Neural progenitor cell (in vitro differentiated cells): ENCODE measurements at regions not wholly inside any gene's neighbourhood (a gene's known extent, or its start where the extent isn't known, plus 50 kb on each side); places are given as distances from the start of the nearest gene placed in this dataset.
"Not testable (repeated sequence)": the region's sequence is repeated elsewhere in the genome, so short reads cannot be mapped to it uniquely, and the experiment has no call there.

Experiments used
- DNase-seq: peaks from one replicate; pipeline ENCODE4 v3.0.0-alpha.2; 2016; ENCODE audit warnings: low spot score
- H2AFZ ChIP-seq: fragments of 200-600 bp; sonication (generic); replicated peaks from 2 replicates; pipeline ENCODE4 v1.6.1; 2016; ENCODE audit warnings: antibody characterized with exemption
- H3F3A ChIP-seq: fragments of 200-600 bp; sonication (generic); 2 replicates; pipeline ENCODE4 v1.6.1; 2016; ENCODE audit warnings: antibody characterized with exemption, low read depth
- H3K27ac ChIP-seq: fragments of 200-600 bp; sonication (generic); 2 replicates; pipeline ENCODE4 v1.5.1; 2016; ENCODE audit warnings: mild to moderate bottlenecking
- H3K27me3 ChIP-seq: fragments of 200-600 bp; sonication (generic); 2 replicates; pipeline ENCODE4 v1.6.1; 2016; ENCODE audit warnings: mild to moderate bottlenecking, moderate library complexity
- H3K36me3 ChIP-seq: fragments of 200-600 bp; sonication (generic); 2 replicates; pipeline ENCODE4 v1.5.1; 2016
- H3K4me1 ChIP-seq: fragments of 200-600 bp; sonication (generic); 2 replicates; pipeline ENCODE4 v1.6.1; 2016; ENCODE audit warnings: mixed run types
- H3K4me2 ChIP-seq: fragments of 200-600 bp; sonication (generic); 2 replicates; pipeline ENCODE4 v1.6.1; 2016
- H3K4me3 ChIP-seq: fragments of 200-600 bp; sonication (generic); 2 replicates; pipeline ENCODE4 v1.5.1; 2016
- H3K79me2 ChIP-seq: fragments of 200-600 bp; sonication (generic); 2 replicates; pipeline ENCODE4 v1.6.1; 2016; ENCODE audit warnings: low read depth
- H3K9ac ChIP-seq: fragments of 200-600 bp; sonication (generic); 2 replicates; pipeline ENCODE4 v1.6.1; 2016
- H3K9me3 ChIP-seq: fragments of 200-600 bp; sonication (generic); 2 replicates; pipeline ENCODE4 v1.5.1; 2016; ENCODE audit warnings: low read depth
- H4K20me1 ChIP-seq: fragments of 200-600 bp; sonication (generic); 2 replicates; pipeline ENCODE4 v1.6.1; 2016; ENCODE audit warnings: low read depth
- H3K27ac Mint-ChIP-seq: 3 replicates; pipeline ENCODE4 v1.8.0; 2021; ENCODE audit warnings: mixed read lengths
- H3K27me3 Mint-ChIP-seq: 2 replicates; pipeline ENCODE4 v1.8.0; 2022; ENCODE audit warnings: low read depth, mild to moderate bottlenecking, inconsistent platforms, moderate library complexity, mixed read lengths; ENCODE audit not compliant: insufficient read depth
- H3K36me3 Mint-ChIP-seq: 3 replicates; pipeline ENCODE4 v1.8.0; 2021; ENCODE audit warnings: mixed read lengths
- H3K4me1 Mint-ChIP-seq: 3 replicates; pipeline ENCODE4 v1.8.0; 2021; ENCODE audit warnings: mixed read lengths
- H3K4me3 Mint-ChIP-seq: 3 replicates; pipeline ENCODE4 v1.8.0; 2021; ENCODE audit warnings: mild to moderate bottlenecking, moderate library complexity, mixed read lengths
- H3K9me3 Mint-ChIP-seq: 3 replicates; pipeline ENCODE4 v1.8.0; 2020; ENCODE audit warnings: mixed read lengths
- EZH2 ChIP-seq: fragments of 200-600 bp; sonication (generic); IDR thresholded peaks from 2 replicates; pipeline ENCODE4 v1.6.1; 2017; ENCODE audit warnings: antibody characterized with exemption, mild to moderate bottlenecking, moderate library complexity
- EZH2phosphoT487 ChIP-seq: fragments of 200-600 bp; sonication (generic); IDR thresholded peaks from 2 replicates; pipeline ENCODE4 v1.6.1; 2017; ENCODE audit warnings: antibody characterized with exemption
- TF ChIP-seq, protein P1 (sequence below): fragments of 200-600 bp; sonication (generic); IDR thresholded peaks from 2 replicates; pipeline ENCODE4 v1.5.1; 2017; ENCODE audit warnings: antibody characterized with exemption, mild to moderate bottlenecking

DNA sequence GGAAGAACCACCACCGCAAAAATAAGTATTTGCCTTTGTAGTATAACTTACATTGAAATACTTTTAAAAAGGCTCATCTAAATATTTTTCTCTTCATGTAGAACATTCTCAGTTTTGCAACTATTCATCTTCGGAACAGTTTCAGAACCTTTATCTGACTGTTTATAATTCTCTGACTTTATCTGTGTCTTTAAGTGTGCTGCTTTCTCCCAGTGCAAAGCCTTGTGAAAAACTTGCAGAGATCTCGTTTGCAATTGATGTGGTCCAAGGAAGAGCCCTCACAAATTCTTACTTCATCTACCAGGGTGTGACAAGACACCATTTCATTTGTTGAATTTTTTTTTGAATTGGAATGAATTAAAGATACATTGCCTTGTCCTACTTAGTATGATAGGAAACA lies 186.4 kb downstream of the DKK1 start:
- H3K9me3 Mint-ChIP-seq, result peaks cover 32% of the 10 kb centered on the region
- H3K4me1 Mint-ChIP-seq, result no peaks in the 10 kb centered on the region
- no peak overlapping the region for H3K27ac Mint-ChIP-seq
- Histone ChIP-seq H3K4me3 (no peak overlapping the region), H3K9ac (no peak overlapping the region), H2AFZ (no peak overlapping the region), H3K27ac (no peak overlapping the region), H3K79me2 (no peaks in the 10 kb centered on the region), H3K9me3 (peaks cover 6% of the 10 kb centered on the region), H3K27me3 (no peaks in the 10 kb centered on the region), H3K4me2 (no peak overlapping the region), H4K20me1 (no peaks in the 10 kb centered on the region), H3F3A (peaks cover 4% of the 10 kb centered on the region), H3K4me1 (no peaks in the 10 kb centered on the region), H3K36me3 (peaks cover 5% of the 10 kb centered on the region)
- TF ChIP-seq EZH2phosphoT487, result no peak
- TF ChIP-seq, protein P1, sequence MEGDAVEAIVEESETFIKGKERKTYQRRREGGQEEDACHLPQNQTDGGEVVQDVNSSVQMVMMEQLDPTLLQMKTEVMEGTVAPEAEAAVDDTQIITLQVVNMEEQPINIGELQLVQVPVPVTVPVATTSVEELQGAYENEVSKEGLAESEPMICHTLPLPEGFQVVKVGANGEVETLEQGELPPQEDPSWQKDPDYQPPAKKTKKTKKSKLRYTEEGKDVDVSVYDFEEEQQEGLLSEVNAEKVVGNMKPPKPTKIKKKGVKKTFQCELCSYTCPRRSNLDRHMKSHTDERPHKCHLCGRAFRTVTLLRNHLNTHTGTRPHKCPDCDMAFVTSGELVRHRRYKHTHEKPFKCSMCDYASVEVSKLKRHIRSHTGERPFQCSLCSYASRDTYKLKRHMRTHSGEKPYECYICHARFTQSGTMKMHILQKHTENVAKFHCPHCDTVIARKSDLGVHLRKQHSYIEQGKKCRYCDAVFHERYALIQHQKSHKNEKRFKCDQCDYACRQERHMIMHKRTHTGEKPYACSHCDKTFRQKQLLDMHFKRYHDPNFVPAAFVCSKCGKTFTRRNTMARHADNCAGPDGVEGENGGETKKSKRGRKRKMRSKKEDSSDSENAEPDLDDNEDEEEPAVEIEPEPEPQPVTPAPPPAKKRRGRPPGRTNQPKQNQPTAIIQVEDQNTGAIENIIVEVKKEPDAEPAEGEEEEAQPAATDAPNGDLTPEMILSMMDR, result no peak
- H3K27me3 Mint-ChIP-seq, result peaks cover 3% of the 10 kb centered on the region
- DNase-seq, result no peak
- H3K4me3 Mint-ChIP-seq, result no peak overlapping the region
- H3K36me3 Mint-ChIP-seq, result no peaks in the 10 kb centered on the region

DNA sequence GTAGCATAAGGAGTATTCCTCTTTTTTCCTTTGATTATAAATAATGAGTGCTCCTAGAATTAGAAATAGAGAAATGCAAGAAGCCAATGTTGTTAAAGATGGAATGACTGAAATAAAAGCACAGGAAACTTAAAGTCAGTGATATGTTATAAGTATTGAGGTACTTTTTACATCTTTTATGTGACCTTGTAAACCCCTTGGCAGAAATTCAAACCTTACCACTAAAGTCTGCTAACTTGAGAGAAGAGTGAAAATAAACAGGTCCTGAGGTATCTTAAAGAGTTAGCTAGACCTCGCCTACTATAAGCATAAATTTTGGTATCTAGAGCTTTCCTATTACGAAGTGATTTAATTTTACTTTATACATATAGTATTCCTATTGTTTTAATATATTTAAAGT lies 188.2 kb downstream of the DKK1 start:
- Histone ChIP-seq H3K4me3 (no peak overlapping the region), H3K4me1 (no peaks in the 10 kb centered on the region), H3K9ac (no peak overlapping the region), H3K27me3 (no peaks in the 10 kb centered on the region), H3K79me2 (no peaks in the 10 kb centered on the region), H3K36me3 (peaks cover 5% of the 10 kb centered on the region), H3K4me2 (no peak overlapping the region), H3K9me3 (peaks cover 15% of the 10 kb centered on the region), H3F3A (peaks cover 4% of the 10 kb centered on the region), H4K20me1 (no peaks in the 10 kb centered on the region), H2AFZ (no peak overlapping the region), H3K27ac (no peak overlapping the region)
- H3K9me3 Mint-ChIP-seq, result peaks cover 41% of the 10 kb centered on the region
- TF ChIP-seq EZH2 (no peak), EZH2phosphoT487 (no peak)
- TF ChIP-seq, protein P1, result no peak
- no peaks in the 10 kb centered on the region for H3K36me3 Mint-ChIP-seq
- no peak overlapping the region for H3K27ac Mint-ChIP-seq
- DNase-seq, result no peak
- H3K4me1 Mint-ChIP-seq, result no peaks in the 10 kb centered on the region
- H3K4me3 Mint-ChIP-seq, result no peak overlapping the region
- H3K27me3 Mint-ChIP-seq, result peaks cover 3% of the 10 kb centered on the region

DNA sequence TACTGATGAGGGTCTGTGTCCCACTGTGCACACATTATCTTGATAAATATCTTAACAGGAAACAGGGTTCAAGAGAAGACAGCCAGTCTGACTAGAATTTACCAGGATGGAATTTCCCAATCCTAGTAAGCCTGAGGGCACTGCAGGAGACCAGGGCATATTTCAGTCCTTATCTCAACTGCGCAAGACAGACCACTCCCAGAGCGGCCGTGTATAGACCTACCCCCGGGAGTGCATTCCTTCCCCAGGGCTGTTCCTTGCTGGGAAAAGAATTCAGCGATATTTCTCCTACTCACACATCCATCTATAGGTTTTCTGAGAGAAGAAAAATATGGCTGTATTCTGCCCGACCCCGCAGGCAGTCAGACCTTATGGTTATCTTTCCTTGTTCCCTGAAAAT lies 191.3 kb downstream of the DKK1 start:
- not testable (repeated sequence) for DNase-seq, H3K79me2 ChIP-seq, H3K27ac ChIP-seq, H3K36me3 Mint-ChIP-seq, H3K36me3 ChIP-seq, H3K9ac ChIP-seq, H3K4me3 Mint-ChIP-seq, H3K27ac Mint-ChIP-seq, H3K27me3 Mint-ChIP-seq, H2AFZ ChIP-seq, H4K20me1 ChIP-seq, H3K27me3 ChIP-seq, H3K4me1 ChIP-seq, H3F3A ChIP-seq, H3K4me3 ChIP-seq, H3K4me1 Mint-ChIP-seq, H3K4me2 ChIP-seq
- H3K9me3 Mint-ChIP-seq, result peaks cover 41% of the 10 kb centered on the region
- H3K9me3 ChIP-seq, result peaks cover 34% of the 10 kb centered on the region

DNA sequence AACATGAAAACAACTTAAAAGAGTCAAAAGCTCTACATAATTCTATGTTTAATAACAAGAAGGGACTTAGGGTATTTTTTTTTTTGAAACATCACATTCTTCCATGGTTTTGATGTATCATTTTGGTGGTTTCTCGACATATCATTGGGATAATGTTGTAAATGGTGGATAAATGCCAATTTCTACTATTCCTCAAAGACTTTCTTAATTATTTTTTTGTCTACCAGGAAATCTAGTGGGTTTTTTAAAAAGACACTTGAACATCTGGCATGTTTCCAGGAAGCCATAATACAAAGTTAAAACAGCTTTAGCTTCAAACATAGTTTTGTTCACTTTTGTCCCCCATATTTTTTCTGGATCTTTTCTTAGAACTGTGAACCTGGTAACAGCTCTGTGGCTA lies 200.4 kb downstream of the DKK1 start:
- H3K27me3 ChIP-seq, result no peaks in the 10 kb centered on the region
- no peak overlapping the region for H2AFZ ChIP-seq
- TF ChIP-seq EZH2 (no peak), EZH2phosphoT487 (no peak)
- TF ChIP-seq, protein P1, result no peak
- peaks cover 32% of the 10 kb centered on the region for H3K9me3 Mint-ChIP-seq
- H3K4me3 ChIP-seq, result no peak overlapping the region
- H3K27ac Mint-ChIP-seq, result no peak overlapping the region
- peaks cover 6% of the 10 kb centered on the region for H3F3A ChIP-seq
- peaks cover 17% of the 10 kb centered on the region for H3K4me1 Mint-ChIP-seq
- no peak overlapping the region for H3K4me2 ChIP-seq
- H4K20me1 ChIP-seq, result no peaks in the 10 kb centered on the region
- no peaks in the 10 kb centered on the region for H3K79me2 ChIP-seq
- H3K4me1 ChIP-seq, result peaks cover 11% of the 10 kb centered on the region
- H3K9ac ChIP-seq, result no peak overlapping the region
- no peak overlapping the region for H3K4me3 Mint-ChIP-seq
- no peaks in the 10 kb centered on the region for H3K36me3 Mint-ChIP-seq
- DNase-seq, result no peak
- no peaks in the 10 kb centered on the region for H3K27me3 Mint-ChIP-seq
- no peaks in the 10 kb centered on the region for H3K36me3 ChIP-seq
- H3K27ac ChIP-seq, result no peak overlapping the region
- peaks cover 6% of the 10 kb centered on the region for H3K9me3 ChIP-seq
